ENCODE measurements at regions not wholly inside any gene's neighbourhood (a gene's known extent, or its start where the extent isn't known, plus 50 kb on each side); places are given as distances from the start of the nearest gene placed in this dataset.

GRCh38 chr5:74320526-74320925, 320.0 kb downstream of the ENC1 start:
- no peaks in the 10 kb centered on the region for H3K36me3 ChIP-seq
- no peak overlapping the region for H3K4me3 ChIP-seq
- H3K27ac ChIP-seq = no peak overlapping the region
- H3F3A ChIP-seq (ENCODE audit: low read depth) = no peaks in the 10 kb centered on the region
- TF ChIP-seq EZH2phosphoT487 (IDR thresholded peaks at IDR 0.05) = no peak
- H3K79me2 ChIP-seq (ENCODE audit: low read depth) = no peaks in the 10 kb centered on the region
- H3K4me1 ChIP-seq = no peaks in the 10 kb centered on the region
- no peaks in the 10 kb centered on the region for H3K27me3 ChIP-seq
- Mint-ChIP-seq H3K27me3 (ENCODE audit: insufficient read depth, low read depth) (no peaks in the 10 kb centered on the region), H3K36me3 (no peaks in the 10 kb centered on the region), H3K4me1 (peaks cover 41% of the 10 kb centered on the region), H3K9me3 (no peaks in the 10 kb centered on the region), H3K27ac (no peak overlapping the region), H3K4me3 (no peak overlapping the region)
- no peak overlapping the region for H2AFZ ChIP-seq (replicated peaks)
- no peak for DNase-seq (ENCODE audit: low spot score)
- no peak overlapping the region for H3K4me2 ChIP-seq
- H3K9me3 ChIP-seq (ENCODE audit: low read depth) = no peaks in the 10 kb centered on the region
- H3K9ac ChIP-seq = no peak overlapping the region
- H4K20me1 ChIP-seq (ENCODE audit: low read depth) = no peaks in the 10 kb centered on the region

DNA sequence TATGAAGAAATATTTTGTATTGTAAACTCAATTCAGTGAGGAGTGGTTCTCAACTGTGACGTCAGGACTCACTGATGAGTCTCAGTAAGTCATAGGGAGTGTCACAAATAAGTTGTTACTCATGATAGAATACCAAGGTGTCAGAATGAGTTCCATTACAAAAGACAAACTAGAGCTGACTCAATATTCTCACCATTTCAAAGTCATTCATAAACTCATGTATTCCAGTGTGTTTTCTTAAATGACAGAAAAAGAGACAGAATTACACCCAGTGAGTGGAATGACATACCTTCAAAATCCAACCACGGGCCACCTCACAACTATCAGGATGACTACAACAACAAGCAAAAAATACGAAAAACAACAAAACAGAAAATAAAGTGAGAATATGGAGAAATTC, 321.5 kb downstream of the ENC1 start:
- H3K27ac Mint-ChIP-seq = no peak overlapping the region
- Histone ChIP-seq H3F3A (ENCODE audit: low read depth) (no peaks in the 10 kb centered on the region), H3K9me3 (ENCODE audit: low read depth) (no peaks in the 10 kb centered on the region), H3K27me3 (no peaks in the 10 kb centered on the region), H2AFZ (replicated peaks) (no peak overlapping the region), H3K4me1 (no peaks in the 10 kb centered on the region), H3K36me3 (no peaks in the 10 kb centered on the region), H3K4me3 (no peak overlapping the region), H3K27ac (no peak overlapping the region), H3K79me2 (ENCODE audit: low read depth) (no peaks in the 10 kb centered on the region), H3K4me2 (no peak overlapping the region), H3K9ac (no peak overlapping the region), H4K20me1 (ENCODE audit: low read depth) (no peaks in the 10 kb centered on the region)
- DNase-seq (ENCODE audit: low spot score) = no peak
- H3K36me3 Mint-ChIP-seq = no peaks in the 10 kb centered on the region
- peaks cover 44% of the 10 kb centered on the region for H3K4me1 Mint-ChIP-seq
- peaks cover 2% of the 10 kb centered on the region for H3K27me3 Mint-ChIP-seq (ENCODE audit: insufficient read depth, low read depth)
- TF ChIP-seq EZH2 (IDR thresholded peaks at IDR 0.05) (no peak), EZH2phosphoT487 (IDR thresholded peaks at IDR 0.05) (no peak)
- H3K9me3 Mint-ChIP-seq = no peaks in the 10 kb centered on the region
- no peak overlapping the region for H3K4me3 Mint-ChIP-seq

- Histone ChIP-seq H2AFZ (replicated peaks) (peak overlapping the region; percentile 43), H3K9me3 (ENCODE audit: low read depth) (no peaks in the 10 kb centered on the region), H3K27me3 (no peaks in the 10 kb centered on the region), H3K79me2 (ENCODE audit: low read depth) (no peaks in the 10 kb centered on the region), H3K9ac (no peak overlapping the region), H3K4me2 (no peak overlapping the region), H4K20me1 (ENCODE audit: low read depth) (no peaks in the 10 kb centered on the region), H3K4me1 (peaks cover 5% of the 10 kb centered on the region), H3F3A (ENCODE audit: low read depth) (no peaks in the 10 kb centered on the region), H3K4me3 (no peak overlapping the region), H3K36me3 (no peaks in the 10 kb centered on the region), H3K27ac (no peak overlapping the region)
- H3K4me1 Mint-ChIP-seq = peaks cover 38% of the 10 kb centered on the region
- no peak overlapping the region for H3K4me3 Mint-ChIP-seq
- TF ChIP-seq EZH2phosphoT487 (IDR thresholded peaks at IDR 0.05) (no peak), EZH2 (IDR thresholded peaks at IDR 0.05) (no peak)
- TF ChIP-seq, protein P1, sequence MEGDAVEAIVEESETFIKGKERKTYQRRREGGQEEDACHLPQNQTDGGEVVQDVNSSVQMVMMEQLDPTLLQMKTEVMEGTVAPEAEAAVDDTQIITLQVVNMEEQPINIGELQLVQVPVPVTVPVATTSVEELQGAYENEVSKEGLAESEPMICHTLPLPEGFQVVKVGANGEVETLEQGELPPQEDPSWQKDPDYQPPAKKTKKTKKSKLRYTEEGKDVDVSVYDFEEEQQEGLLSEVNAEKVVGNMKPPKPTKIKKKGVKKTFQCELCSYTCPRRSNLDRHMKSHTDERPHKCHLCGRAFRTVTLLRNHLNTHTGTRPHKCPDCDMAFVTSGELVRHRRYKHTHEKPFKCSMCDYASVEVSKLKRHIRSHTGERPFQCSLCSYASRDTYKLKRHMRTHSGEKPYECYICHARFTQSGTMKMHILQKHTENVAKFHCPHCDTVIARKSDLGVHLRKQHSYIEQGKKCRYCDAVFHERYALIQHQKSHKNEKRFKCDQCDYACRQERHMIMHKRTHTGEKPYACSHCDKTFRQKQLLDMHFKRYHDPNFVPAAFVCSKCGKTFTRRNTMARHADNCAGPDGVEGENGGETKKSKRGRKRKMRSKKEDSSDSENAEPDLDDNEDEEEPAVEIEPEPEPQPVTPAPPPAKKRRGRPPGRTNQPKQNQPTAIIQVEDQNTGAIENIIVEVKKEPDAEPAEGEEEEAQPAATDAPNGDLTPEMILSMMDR (IDR thresholded peaks at IDR 0.05) = no peak
- no peaks in the 10 kb centered on the region for H3K9me3 Mint-ChIP-seq
- H3K36me3 Mint-ChIP-seq = no peaks in the 10 kb centered on the region
- H3K27me3 Mint-ChIP-seq (ENCODE audit: insufficient read depth, low read depth) = peaks cover 2% of the 10 kb centered on the region
- peak; percentile 8 for DNase-seq (ENCODE audit: low spot score)
- H3K27ac Mint-ChIP-seq = peak overlapping the region; percentile 58
These were observed 324.4 kb downstream of the ENC1 start for GRCh38 chr5:74316064-74316603.

DNA sequence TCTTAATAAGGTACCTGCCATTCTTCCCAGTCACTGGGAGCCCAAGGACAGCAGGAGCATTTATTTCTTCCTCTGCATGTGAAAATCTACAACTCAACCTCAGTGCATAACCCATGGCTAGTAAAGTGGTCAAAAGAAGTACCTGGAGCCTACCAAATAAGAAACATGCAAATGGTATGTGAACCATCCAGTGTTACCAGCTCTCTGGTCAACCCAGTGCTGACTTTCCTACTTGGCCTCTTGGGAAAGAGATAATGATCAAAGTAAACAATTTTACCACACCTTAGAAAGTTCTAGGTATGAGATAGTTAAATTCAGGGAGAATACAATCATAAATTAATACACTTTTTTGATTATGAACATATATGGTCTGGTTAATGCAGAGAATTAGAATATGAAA, 325.6 kb downstream of the ENC1 start:
- Mint-ChIP-seq H3K4me3 (no peak overlapping the region), H3K27ac (no peak overlapping the region), H3K27me3 (ENCODE audit: insufficient read depth, low read depth) (peaks cover 7% of the 10 kb centered on the region), H3K36me3 (no peaks in the 10 kb centered on the region), H3K9me3 (no peaks in the 10 kb centered on the region), H3K4me1 (peaks cover 44% of the 10 kb centered on the region)
- Histone ChIP-seq H3K9ac (no peak overlapping the region), H3K36me3 (no peaks in the 10 kb centered on the region), H3K79me2 (ENCODE audit: low read depth) (no peaks in the 10 kb centered on the region), H3F3A (ENCODE audit: low read depth) (no peaks in the 10 kb centered on the region), H3K9me3 (ENCODE audit: low read depth) (no peaks in the 10 kb centered on the region), H4K20me1 (ENCODE audit: low read depth) (no peaks in the 10 kb centered on the region), H3K4me2 (no peak overlapping the region), H3K4me3 (no peak overlapping the region), H3K27ac (no peak overlapping the region), H3K4me1 (peaks cover 5% of the 10 kb centered on the region), H2AFZ (replicated peaks) (no peak overlapping the region), H3K27me3 (no peaks in the 10 kb centered on the region)
- TF ChIP-seq EZH2phosphoT487 (IDR thresholded peaks at IDR 0.05) (no peak), EZH2 (IDR thresholded peaks at IDR 0.05) (no peak)
- TF ChIP-seq, protein P1 (IDR thresholded peaks at IDR 0.05) = no peak
- no peak for DNase-seq (ENCODE audit: low spot score)
